ENCODE measurements at regions not wholly inside any gene's neighbourhood (a gene's known extent, or its start where the extent isn't known, plus 50 kb on each side); places are given as distances from the start of the nearest gene placed in this dataset.

DNA sequence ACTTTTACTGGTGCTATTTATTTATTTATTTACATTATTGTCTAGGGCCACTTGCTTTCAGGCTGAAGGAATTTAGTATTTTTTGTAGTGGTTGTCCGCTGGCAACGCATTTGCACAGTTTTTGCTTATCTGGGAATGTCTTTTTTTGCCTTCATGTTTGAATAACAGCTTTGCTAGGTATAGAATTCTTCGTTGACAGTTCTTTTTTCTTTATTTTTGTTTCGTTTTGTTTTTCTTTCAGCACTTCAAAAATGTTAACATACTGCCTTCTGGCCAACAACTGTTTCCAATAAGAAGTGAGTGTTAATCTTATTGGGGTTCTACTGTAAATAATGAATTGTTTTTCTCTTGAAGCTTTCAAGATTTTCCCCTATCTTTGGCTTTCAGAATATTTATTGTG, 252.7 kb upstream of the TARS1 start:
- Histone ChIP-seq H3K27ac (no peak overlapping the region), H3K27me3 (no peaks in the 10 kb centered on the region), H3K4me1 (ENCODE audit: low read depth) (no peaks in the 10 kb centered on the region), H3K36me3 (no peaks in the 10 kb centered on the region), H3K9me3 (ENCODE audit: low read depth) (no peaks in the 10 kb centered on the region), H3K4me3 (no peak overlapping the region)
- TF ChIP-seq, protein P1, sequence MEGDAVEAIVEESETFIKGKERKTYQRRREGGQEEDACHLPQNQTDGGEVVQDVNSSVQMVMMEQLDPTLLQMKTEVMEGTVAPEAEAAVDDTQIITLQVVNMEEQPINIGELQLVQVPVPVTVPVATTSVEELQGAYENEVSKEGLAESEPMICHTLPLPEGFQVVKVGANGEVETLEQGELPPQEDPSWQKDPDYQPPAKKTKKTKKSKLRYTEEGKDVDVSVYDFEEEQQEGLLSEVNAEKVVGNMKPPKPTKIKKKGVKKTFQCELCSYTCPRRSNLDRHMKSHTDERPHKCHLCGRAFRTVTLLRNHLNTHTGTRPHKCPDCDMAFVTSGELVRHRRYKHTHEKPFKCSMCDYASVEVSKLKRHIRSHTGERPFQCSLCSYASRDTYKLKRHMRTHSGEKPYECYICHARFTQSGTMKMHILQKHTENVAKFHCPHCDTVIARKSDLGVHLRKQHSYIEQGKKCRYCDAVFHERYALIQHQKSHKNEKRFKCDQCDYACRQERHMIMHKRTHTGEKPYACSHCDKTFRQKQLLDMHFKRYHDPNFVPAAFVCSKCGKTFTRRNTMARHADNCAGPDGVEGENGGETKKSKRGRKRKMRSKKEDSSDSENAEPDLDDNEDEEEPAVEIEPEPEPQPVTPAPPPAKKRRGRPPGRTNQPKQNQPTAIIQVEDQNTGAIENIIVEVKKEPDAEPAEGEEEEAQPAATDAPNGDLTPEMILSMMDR (IDR thresholded peaks at IDR 0.05; ENCODE audit: low read depth, low read length) = no peak
- no peak for DNase-seq (ENCODE audit: low read depth in 1 of 2, low spot score in 1 of 2)

DNA sequence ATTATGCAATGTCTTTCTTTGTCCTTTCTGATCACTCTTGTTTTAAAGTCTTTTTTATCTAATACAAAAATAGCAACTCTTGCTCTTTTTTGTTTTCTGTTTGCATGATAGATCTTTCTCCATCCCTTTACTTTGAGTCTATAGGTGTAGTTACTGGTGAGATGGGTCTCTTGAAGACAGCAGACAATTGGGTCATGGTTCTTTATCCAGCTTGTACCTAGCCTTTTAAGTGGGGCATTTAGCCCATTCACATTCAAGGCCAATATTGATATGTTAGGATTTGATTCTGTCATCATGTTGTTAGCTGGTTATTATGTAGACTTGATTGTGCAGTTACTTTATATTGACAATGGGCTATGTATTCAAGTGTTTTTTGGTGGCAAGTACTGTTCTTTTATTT, 245.9 kb upstream of the TARS1 start:
- TF ChIP-seq, protein P1 (IDR thresholded peaks at IDR 0.05; ENCODE audit: low read depth, low read length) = no peak
- Histone ChIP-seq H3K36me3 (no peaks in the 10 kb centered on the region), H3K4me3 (no peak overlapping the region), H3K4me1 (ENCODE audit: low read depth) (no peaks in the 10 kb centered on the region), H3K27ac (no peak overlapping the region), H3K9me3 (ENCODE audit: low read depth) (no peaks in the 10 kb centered on the region), H3K27me3 (no peaks in the 10 kb centered on the region)
- DNase-seq (ENCODE audit: low read depth in 1 of 2, low spot score in 1 of 2) = no peak

DNA sequence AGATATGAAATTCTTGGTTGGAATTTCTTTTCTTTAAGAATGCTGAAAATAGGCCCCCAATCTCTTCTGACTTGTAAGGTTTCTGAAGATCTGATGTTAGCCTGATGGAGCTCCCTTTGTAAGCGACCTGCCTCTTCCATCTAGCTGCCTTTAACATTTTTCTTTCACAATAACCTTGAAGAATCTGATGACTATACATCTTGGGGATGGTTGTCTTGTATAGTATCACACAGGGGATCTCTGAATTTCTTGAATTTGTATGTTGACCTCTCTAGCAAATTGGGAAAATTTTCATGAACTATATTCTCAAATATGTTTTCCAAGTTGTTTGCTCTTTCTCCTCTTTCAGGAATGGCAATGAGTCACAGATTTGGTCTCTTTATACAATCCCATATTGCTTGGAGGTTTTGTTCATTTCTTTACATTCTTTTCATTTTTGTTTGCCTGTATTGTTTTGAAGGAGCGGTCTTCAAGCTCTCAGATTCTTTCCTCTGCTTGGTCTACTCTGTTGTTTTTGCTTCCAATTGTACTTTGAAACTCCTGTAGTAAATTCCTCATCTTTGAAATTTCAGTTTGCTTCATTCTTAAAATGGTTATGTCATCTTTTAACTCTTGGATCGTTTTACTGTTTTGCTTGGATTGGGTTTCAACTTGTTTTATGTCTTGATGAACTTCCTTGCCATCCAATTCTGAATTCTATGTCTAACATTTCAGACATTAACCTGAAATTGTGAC, 245.2 kb upstream of the TARS1 start:
- Histone ChIP-seq H3K4me1 (ENCODE audit: low read depth) (no peaks in the 10 kb centered on the region), H3K4me3 (no peak overlapping the region), H3K27ac (no peak overlapping the region), H3K9me3 (ENCODE audit: low read depth) (no peaks in the 10 kb centered on the region), H3K27me3 (no peaks in the 10 kb centered on the region), H3K36me3 (no peaks in the 10 kb centered on the region)
- TF ChIP-seq, protein P1 (IDR thresholded peaks at IDR 0.05; ENCODE audit: low read depth, low read length) = no peak
- peak in 1 of 2 donors; percentile 53 for DNase-seq (ENCODE audit: low read depth in 1 of 2, low spot score in 1 of 2)

DNA sequence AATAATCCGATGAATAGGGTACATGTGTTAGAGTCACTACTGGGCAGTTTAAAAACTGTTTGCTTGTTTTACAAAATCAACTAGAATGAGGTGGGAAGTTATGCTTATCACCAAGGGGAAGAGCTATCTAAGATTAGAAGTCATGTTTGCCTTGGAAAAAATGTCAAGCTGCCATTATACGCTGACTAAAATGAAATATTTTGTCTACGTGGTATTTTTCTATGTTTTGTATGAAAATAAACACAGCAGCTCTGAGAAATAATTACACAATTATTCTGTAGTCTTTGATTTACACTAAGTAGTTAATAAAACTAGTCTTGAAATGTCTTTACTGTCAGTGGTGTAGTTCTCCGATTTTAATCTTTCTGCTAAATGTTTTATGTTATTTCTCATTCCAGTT, 241.9 kb upstream of the TARS1 start:
- TF ChIP-seq, protein P1 (IDR thresholded peaks at IDR 0.05; ENCODE audit: low read depth, low read length) = no peak
- Histone ChIP-seq H3K36me3 (no peaks in the 10 kb centered on the region), H3K27ac (no peak overlapping the region), H3K4me1 (ENCODE audit: low read depth) (no peaks in the 10 kb centered on the region), H3K4me3 (no peak overlapping the region), H3K9me3 (ENCODE audit: low read depth) (no peaks in the 10 kb centered on the region), H3K27me3 (no peaks in the 10 kb centered on the region)
- no peak for DNase-seq (ENCODE audit: low read depth in 1 of 2, low spot score in 1 of 2)

DNA sequence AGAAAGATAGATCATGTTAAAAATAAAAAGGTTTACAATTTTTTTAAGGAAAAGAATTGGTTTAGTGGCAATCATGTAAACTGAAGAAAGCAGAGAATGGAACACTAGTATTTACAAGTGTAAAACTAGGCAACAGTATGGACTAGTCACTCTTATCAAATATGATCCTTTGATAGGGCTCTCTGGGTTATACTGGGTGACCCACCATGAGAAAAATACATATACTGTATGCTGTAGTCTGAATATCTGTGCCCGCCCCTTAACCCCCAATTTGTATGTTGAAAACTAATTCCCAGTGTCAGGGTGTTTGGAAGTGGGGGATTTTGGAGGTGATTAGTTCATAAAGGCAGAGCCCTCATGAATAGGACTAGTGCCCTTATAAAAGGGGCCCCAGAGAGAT, 236.8 kb upstream of the TARS1 start:
- Histone ChIP-seq H3K36me3 (no peaks in the 10 kb centered on the region), H3K27ac (no peak overlapping the region), H3K9me3 (ENCODE audit: low read depth) (no peaks in the 10 kb centered on the region), H3K4me3 (no peak overlapping the region), H3K4me1 (ENCODE audit: low read depth) (peaks cover 13% of the 10 kb centered on the region), H3K27me3 (no peaks in the 10 kb centered on the region)
- DNase-seq (ENCODE audit: low read depth in 1 of 2, low spot score in 1 of 2) = no peak
- TF ChIP-seq, protein P1 (IDR thresholded peaks at IDR 0.05; ENCODE audit: low read depth, low read length) = no peak
